ENCODE measurements at regions not wholly inside any gene's neighbourhood (a gene's known extent, or its start where the extent isn't known, plus 50 kb on each side); places are given as distances from the start of the nearest gene placed in this dataset.
"Not testable (repeated sequence)": the region's sequence is repeated elsewhere in the genome, so short reads cannot be mapped to it uniquely, and the experiment has no call there.

DNA sequence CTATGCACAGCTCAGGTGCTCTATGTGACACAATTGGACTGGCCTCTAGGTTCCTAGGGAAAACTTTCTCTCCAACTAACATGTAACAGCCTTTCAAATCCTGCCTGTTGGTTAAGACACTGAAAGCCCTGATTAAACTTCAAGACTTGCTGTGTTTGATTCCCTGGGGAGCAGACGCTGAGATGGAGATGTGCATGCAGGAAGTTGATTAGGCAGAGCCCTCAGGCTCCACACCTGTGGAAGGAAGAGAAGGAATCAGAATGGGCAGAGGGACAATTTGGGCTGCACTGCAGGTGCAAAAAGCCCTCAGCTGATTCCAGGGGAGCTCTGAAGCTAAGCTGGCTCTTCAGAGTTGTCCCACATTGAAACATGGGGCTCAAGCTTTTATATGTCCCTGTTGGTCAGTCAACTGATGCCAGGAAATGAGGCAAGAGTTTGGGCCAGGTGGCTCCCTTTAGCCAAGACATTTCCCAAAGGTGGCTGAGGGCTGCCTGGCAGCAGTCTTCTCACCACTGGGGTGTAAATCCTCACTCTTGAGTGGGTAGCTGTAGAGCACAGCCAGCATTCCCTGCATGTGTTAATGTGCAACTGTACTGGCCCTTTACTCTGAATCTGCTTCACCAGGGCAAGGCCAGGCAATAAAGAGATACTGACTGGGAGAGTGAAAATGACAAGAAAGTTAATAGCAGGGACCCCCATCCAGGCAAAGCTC, 199.5 kb upstream of the DDX18 start:
- H3K4me3 ChIP-seq (ENCODE audit: low read depth, low read length), result no peak overlapping the region
- no peaks in the 10 kb centered on the region for H3K27me3 ChIP-seq (ENCODE audit: control insufficient read depth, insufficient read depth, low read length)
- POLR2A ChIA-PET, result no interaction called here
- CTCF ChIA-PET, result no interaction called here
- TF ChIP-seq, protein P1, sequence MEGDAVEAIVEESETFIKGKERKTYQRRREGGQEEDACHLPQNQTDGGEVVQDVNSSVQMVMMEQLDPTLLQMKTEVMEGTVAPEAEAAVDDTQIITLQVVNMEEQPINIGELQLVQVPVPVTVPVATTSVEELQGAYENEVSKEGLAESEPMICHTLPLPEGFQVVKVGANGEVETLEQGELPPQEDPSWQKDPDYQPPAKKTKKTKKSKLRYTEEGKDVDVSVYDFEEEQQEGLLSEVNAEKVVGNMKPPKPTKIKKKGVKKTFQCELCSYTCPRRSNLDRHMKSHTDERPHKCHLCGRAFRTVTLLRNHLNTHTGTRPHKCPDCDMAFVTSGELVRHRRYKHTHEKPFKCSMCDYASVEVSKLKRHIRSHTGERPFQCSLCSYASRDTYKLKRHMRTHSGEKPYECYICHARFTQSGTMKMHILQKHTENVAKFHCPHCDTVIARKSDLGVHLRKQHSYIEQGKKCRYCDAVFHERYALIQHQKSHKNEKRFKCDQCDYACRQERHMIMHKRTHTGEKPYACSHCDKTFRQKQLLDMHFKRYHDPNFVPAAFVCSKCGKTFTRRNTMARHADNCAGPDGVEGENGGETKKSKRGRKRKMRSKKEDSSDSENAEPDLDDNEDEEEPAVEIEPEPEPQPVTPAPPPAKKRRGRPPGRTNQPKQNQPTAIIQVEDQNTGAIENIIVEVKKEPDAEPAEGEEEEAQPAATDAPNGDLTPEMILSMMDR (IDR thresholded peaks at IDR 0.05; ENCODE audit: low read depth, low read length), result no peak
- H3K9me3 ChIP-seq (ENCODE audit: control insufficient read depth, insufficient read depth, low read length), result peaks cover 21% of the 10 kb centered on the region
- no peak for DNase-seq (ENCODE audit: low read depth, low spot score)
- H3K27ac ChIP-seq (ENCODE audit: low read depth, low read length), result no peak overlapping the region

GRCh38 chr2:117618607-117619006, 195.9 kb upstream of the DDX18 start:
- DNase-seq (ENCODE audit: low read depth, low spot score), result no peak
- ChIA-PET CTCF (no interaction called here), POLR2A (no interaction called here)
- H3K27ac ChIP-seq (ENCODE audit: low read depth, low read length), result no peak overlapping the region
- TF ChIP-seq, protein P1 (IDR thresholded peaks at IDR 0.05; ENCODE audit: low read depth, low read length), result no peak
- no peaks in the 10 kb centered on the region for H3K27me3 ChIP-seq (ENCODE audit: control insufficient read depth, insufficient read depth, low read length)
- peaks cover 17% of the 10 kb centered on the region for H3K9me3 ChIP-seq (ENCODE audit: control insufficient read depth, insufficient read depth, low read length)
- no peak overlapping the region for H3K4me3 ChIP-seq (ENCODE audit: low read depth, low read length)

- no peaks in the 10 kb centered on the region for H3K27me3 ChIP-seq (ENCODE audit: control insufficient read depth, insufficient read depth, low read length)
- TF ChIP-seq, protein P1 (IDR thresholded peaks at IDR 0.05; ENCODE audit: low read depth, low read length), result no peak
- H3K4me3 ChIP-seq (ENCODE audit: low read depth, low read length), result no peak overlapping the region
- CTCF ChIA-PET, result no interaction called here
- no peak overlapping the region for H3K27ac ChIP-seq (ENCODE audit: low read depth, low read length)
- peaks cover 8% of the 10 kb centered on the region for H3K9me3 ChIP-seq (ENCODE audit: control insufficient read depth, insufficient read depth, low read length)
- POLR2A ChIA-PET, result no interaction called here
- DNase-seq (ENCODE audit: low read depth, low spot score), result no peak
These were observed 193.2 kb upstream of the DDX18 start for GRCh38 chr2:117621326-117621725.

- DNase-seq (ENCODE audit: low read depth, low spot score), result not testable (repeated sequence)
These were observed 191.3 kb upstream of the DDX18 start for GRCh38 chr2:117623175-117623574.

GRCh38 chr2:117631152-117631945, 183.1 kb upstream of the DDX18 start:
- TF ChIP-seq, protein P1 (IDR thresholded peaks at IDR 0.05; ENCODE audit: low read depth, low read length), result no peak
- CTCF ChIA-PET, result no interaction called here
- POLR2A ChIA-PET, result no interaction called here

More at GRCh38 chr2:117623175-117623574, 191.3 kb upstream of the DDX18 start:
- H3K27me3 ChIP-seq (ENCODE audit: control insufficient read depth, insufficient read depth, low read length); H3K9me3 ChIP-seq (ENCODE audit: control insufficient read depth, insufficient read depth, low read length); POLR2A ChIA-PET; CTCF ChIA-PET; H3K4me3 ChIP-seq (ENCODE audit: low read depth, low read length); H3K27ac ChIP-seq (ENCODE audit: low read depth, low read length): not testable (repeated sequence)

More at GRCh38 chr2:117631152-117631945, 183.1 kb upstream of the DDX18 start:
- Histone ChIP-seq H3K4me3 (ENCODE audit: low read depth, low read length) (no peak overlapping the region), H3K27ac (ENCODE audit: low read depth, low read length) (no peak overlapping the region), H3K27me3 (ENCODE audit: control insufficient read depth, insufficient read depth, low read length) (no peaks in the 10 kb centered on the region), H3K9me3 (ENCODE audit: control insufficient read depth, insufficient read depth, low read length) (peaks cover 4% of the 10 kb centered on the region)
- no peak for DNase-seq (ENCODE audit: low read depth, low spot score)

Data from AG04450 (cell line).